HG03095 (cell line): ENCODE measurements at regions not wholly inside any gene's neighbourhood (a gene's known extent, or its start where the extent isn't known, plus 50 kb on each side); places are given as distances from the start of the nearest gene placed in this dataset.

Source experiments
- ATAC-seq: cut with Tn5 transposase; IDR thresholded peaks from one replicate; pipeline ENCODE4 v1.9.1; 2021; ENCODE audit warnings: moderate library complexity; ENCODE audit not compliant: unreplicated experiment

- no peak for ATAC-seq
Observed at GRCh38 chr13:37944081-37944868, 74.7 kb upstream of the TRPC4 start.

GRCh38 chr13:37942929-37943328 is 73.4 kb upstream of the TRPC4 start:
- ATAC-seq, result no peak

- ATAC-seq, result no peak
Observed at GRCh38 chr13:37934339-37935191, 65.0 kb upstream of the TRPC4 start.

- ATAC-seq, result no peak
Observed at GRCh38 chr13:37929308-37929707, 59.7 kb upstream of the TRPC4 start.

- no peak for ATAC-seq
Observed at GRCh38 chr13:37927561-37927960, 58.0 kb upstream of the TRPC4 start.

GRCh38 chr13:37925878-37926473 is 56.4 kb upstream of the TRPC4 start:
- no peak for ATAC-seq

- no peak for ATAC-seq
Observed at GRCh38 chr13:37923236-37923635, 53.7 kb upstream of the TRPC4 start.

GRCh38 chr13:37919329-37919880 is 49.8 kb upstream of the TRPC4 start:
- ATAC-seq, result no peak
